ENCODE measurements at regions not wholly inside any gene's neighbourhood (a gene's known extent, or its start where the extent isn't known, plus 50 kb on each side); places are given as distances from the start of the nearest gene placed in this dataset.

- intact Hi-C loops (cut with DNase I): no loop called here
- H3K27ac ChIP-seq: no peak overlapping the region
- no peaks in the 10 kb centered on the region for H3K36me3 ChIP-seq
- no peaks in the 10 kb centered on the region for H3K9me3 ChIP-seq
- no peak for DNase-seq (ENCODE audit: low spot score in 2 of 2)
- no peak for TF ChIP-seq CTCF (IDR thresholded peaks at IDR 0.05)
- no peaks in the 10 kb centered on the region for H3K27me3 ChIP-seq
- H3K4me3 ChIP-seq: no peak overlapping the region
- H3K4me1 ChIP-seq: no peaks in the 10 kb centered on the region
These were observed 621.1 kb upstream of the KLHL1 start for GRCh38 chr13:70729369-70729768.

GRCh38 chr13:70723732-70724131 is 615.5 kb upstream of the KLHL1 start:
- Histone ChIP-seq H3K27ac (no peak overlapping the region), H3K27me3 (no peaks in the 10 kb centered on the region), H3K4me1 (no peaks in the 10 kb centered on the region), H3K4me3 (no peak overlapping the region), H3K36me3 (no peaks in the 10 kb centered on the region), H3K9me3 (no peaks in the 10 kb centered on the region)
- intact Hi-C loops (cut with DNase I): no loop called here
- no peak for DNase-seq (ENCODE audit: low spot score in 2 of 2)
- no peak for TF ChIP-seq CTCF (IDR thresholded peaks at IDR 0.05)

- Histone ChIP-seq H3K27me3 (no peaks in the 10 kb centered on the region), H3K9me3 (no peaks in the 10 kb centered on the region), H3K36me3 (no peaks in the 10 kb centered on the region), H3K4me1 (no peaks in the 10 kb centered on the region), H3K4me3 (no peak overlapping the region), H3K27ac (no peak overlapping the region)
- TF ChIP-seq CTCF (IDR thresholded peaks at IDR 0.05): no peak
- DNase-seq (ENCODE audit: low spot score in 2 of 2): no peak
- intact Hi-C loops (cut with DNase I): no loop called here
These were observed 612.1 kb upstream of the KLHL1 start for GRCh38 chr13:70720386-70720785.

- DNase-seq (ENCODE audit: low spot score in 2 of 2): no peak
- TF ChIP-seq CTCF (IDR thresholded peaks at IDR 0.05): no peak
- Histone ChIP-seq H3K4me3 (no peak overlapping the region), H3K36me3 (no peaks in the 10 kb centered on the region), H3K27me3 (no peaks in the 10 kb centered on the region), H3K4me1 (no peaks in the 10 kb centered on the region), H3K9me3 (no peaks in the 10 kb centered on the region), H3K27ac (no peak overlapping the region)
- intact Hi-C loops (cut with DNase I): no loop called here
These were observed 606.7 kb upstream of the KLHL1 start for GRCh38 chr13:70714993-70715392.

- intact Hi-C loops (cut with DNase I): no loop called here
- H3K9me3 ChIP-seq: no peaks in the 10 kb centered on the region
- no peak overlapping the region for H3K4me3 ChIP-seq
- no peaks in the 10 kb centered on the region for H3K36me3 ChIP-seq
- TF ChIP-seq CTCF (IDR thresholded peaks at IDR 0.05): no peak
- no peak overlapping the region for H3K27ac ChIP-seq
- H3K27me3 ChIP-seq: no peaks in the 10 kb centered on the region
- no peaks in the 10 kb centered on the region for H3K4me1 ChIP-seq
- DNase-seq (ENCODE audit: low spot score in 2 of 2): no peak
These were observed 600.5 kb upstream of the KLHL1 start for GRCh38 chr13:70708775-70709174.

- intact Hi-C loops (cut with DNase I): no loop called here
- Histone ChIP-seq H3K36me3 (no peaks in the 10 kb centered on the region), H3K9me3 (no peaks in the 10 kb centered on the region), H3K27me3 (no peaks in the 10 kb centered on the region), H3K27ac (no peak overlapping the region), H3K4me3 (no peak overlapping the region), H3K4me1 (no peaks in the 10 kb centered on the region)
- DNase-seq (ENCODE audit: low spot score in 2 of 2): no peak
- no peak for TF ChIP-seq CTCF (IDR thresholded peaks at IDR 0.05)
These were observed 595.5 kb upstream of the KLHL1 start for GRCh38 chr13:70703755-70704154.

Measured in ascending aorta (tissue), 2 donors.